Adrenal gland (tissue), 9 donors: ENCODE measurements at regions not wholly inside any gene's neighbourhood (a gene's known extent, or its start where the extent isn't known, plus 50 kb on each side); places are given as distances from the start of the nearest gene placed in this dataset.

Experiments
- DNase-seq, 7 donors: peaks; one replicate each; pipeline ENCODE4 v3.0.0-alpha.2; 2019 to 2020
- H3K27ac ChIP-seq, 5 donors: fragments of 200-600 bp; sonication (generic) in 4 of 5; 1 replicate in 3 of 5; 2 replicates in 2 of 5; pipeline versions ENCODE4 v1.5.1 to v1.8.0; 2016 to 2020; ENCODE audit warnings: mild to moderate bottlenecking in 1 of 5
- H3K27me3 ChIP-seq: fragments of 200-600 bp; 2 replicates; pipeline ENCODE4 v1.8.0; 2021
- H3K36me3 ChIP-seq, 2 donors: fragments of 200-600 bp; replicated peaks in 1 of 2; 1 replicate in 1 of 2; 2 replicates in 1 of 2; pipeline versions ENCODE4 v1.5.1 to v1.8.0; 2018 to 2022
- H3K4me1 ChIP-seq, 2 donors: fragments of 200-600 bp; replicated peaks in 1 of 2; 1 replicate in 1 of 2; 2 replicates in 1 of 2; pipeline versions ENCODE4 v1.5.1 to v1.8.0; 2018 to 2021
- H3K4me3 ChIP-seq, 4 donors: fragments of 200-600 bp; sonication (generic) in 3 of 4; one replicate each; pipeline ENCODE4 v1.5.1; 2016 to 2018
- H3K9me3 ChIP-seq, 3 donors: fragments of 200-600 bp; sonication (generic) in 1 of 3; replicated peaks in 1 of 3; 1 replicate in 2 of 3; 2 replicates in 1 of 3; pipeline versions ENCODE4 v1.5.1 to v1.8.0; 2016 to 2021
- POLR2A ChIP-seq, 2 donors: fragments of 450-650 bp; IDR thresholded peaks; one replicate each; pipeline ENCODE4 v1.6.1; 2017; ENCODE audit warnings: antibody characterized with exemption in 2 of 2, mild to moderate bottlenecking in 2 of 2, moderate library complexity in 1 of 2
- WGBS, 4 donors: extraction: QIAGEN DNeasy Blood & Tissue Kit in 2 of 4; methylation state at CpG; one replicate each; pipeline versions ENCODE4 v1.1.5 to v1.1.7; 2013 to 2017; 5-methylcytosine and 5-hydroxymethylcytosine counted together
- intact Hi-C, 2 donors: fragments of 100-400 bp; cut with DNase I; formaldehyde crosslinking; loops; one replicate each; pipeline versions ENCODE4 v1.14.1 to v1.15.0; 2022 to 2023
- TF ChIP-seq, protein P1 (sequence below), 6 experiments: fragments of 450-650 bp in 4 of 6; fragments of 200-600 bp in 2 of 6; sonication (generic) in 1 of 6; IDR thresholded peaks; 1 replicate in 5 of 6; 2 replicates in 1 of 6; pipeline versions ENCODE4 v1.5.1 to v1.8.0; 2016 to 2021; ENCODE audit warnings: antibody characterized with exemption in 6 of 6, mild to moderate bottlenecking in 2 of 6, moderate library complexity in 1 of 6
- donor health status: healthy with polysubstance abuse.
- donor health status: Bipolar disorder and iron deficiency.
- donor health status: DM: yes; HTN: yes; CAD: no.
- donor health status: DM: no; HTN: no; CAD: no.
- donor health status: DM: no; HTN: no; CAD: no.

DNA sequence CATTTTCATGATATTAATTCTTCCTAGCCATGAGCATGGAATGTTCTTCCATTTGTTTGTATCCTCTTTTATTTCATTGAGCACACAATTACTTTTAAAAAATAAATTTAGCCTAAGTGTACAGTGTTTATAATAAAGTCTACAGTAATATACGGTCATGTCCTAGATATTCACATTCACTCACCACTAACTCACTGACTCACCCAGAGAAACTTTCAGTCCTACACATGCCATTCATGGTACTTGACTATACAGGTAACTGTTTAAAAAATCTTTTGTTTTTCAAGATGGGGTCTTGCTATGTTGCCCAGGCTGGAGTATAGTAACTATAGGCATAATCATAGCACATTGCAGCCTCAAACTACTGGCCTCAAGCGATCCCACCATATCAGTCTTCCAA, 348.1 kb downstream of the RAPGEF2 start:
- intact Hi-C loops: no loop called here
- no peaks in the 10 kb centered on the region for H3K9me3 ChIP-seq
- no peak for TF ChIP-seq POLR2A (IDR thresholded peaks at IDR 0.05)
- TF ChIP-seq, protein P1, sequence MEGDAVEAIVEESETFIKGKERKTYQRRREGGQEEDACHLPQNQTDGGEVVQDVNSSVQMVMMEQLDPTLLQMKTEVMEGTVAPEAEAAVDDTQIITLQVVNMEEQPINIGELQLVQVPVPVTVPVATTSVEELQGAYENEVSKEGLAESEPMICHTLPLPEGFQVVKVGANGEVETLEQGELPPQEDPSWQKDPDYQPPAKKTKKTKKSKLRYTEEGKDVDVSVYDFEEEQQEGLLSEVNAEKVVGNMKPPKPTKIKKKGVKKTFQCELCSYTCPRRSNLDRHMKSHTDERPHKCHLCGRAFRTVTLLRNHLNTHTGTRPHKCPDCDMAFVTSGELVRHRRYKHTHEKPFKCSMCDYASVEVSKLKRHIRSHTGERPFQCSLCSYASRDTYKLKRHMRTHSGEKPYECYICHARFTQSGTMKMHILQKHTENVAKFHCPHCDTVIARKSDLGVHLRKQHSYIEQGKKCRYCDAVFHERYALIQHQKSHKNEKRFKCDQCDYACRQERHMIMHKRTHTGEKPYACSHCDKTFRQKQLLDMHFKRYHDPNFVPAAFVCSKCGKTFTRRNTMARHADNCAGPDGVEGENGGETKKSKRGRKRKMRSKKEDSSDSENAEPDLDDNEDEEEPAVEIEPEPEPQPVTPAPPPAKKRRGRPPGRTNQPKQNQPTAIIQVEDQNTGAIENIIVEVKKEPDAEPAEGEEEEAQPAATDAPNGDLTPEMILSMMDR (IDR thresholded peaks at IDR 0.05): no peak
- 86 to 94% (median 93%) methylated on average over 2 of the region's 2 CpGs for WGBS, 4 donors
- no peak overlapping the region for H3K4me3 ChIP-seq
- DNase-seq: no peak
- no peaks in the 10 kb centered on the region for H3K27me3 ChIP-seq
- no peaks in the 10 kb centered on the region for H3K4me1 ChIP-seq
- H3K36me3 ChIP-seq: no peaks in the 10 kb centered on the region
- no peak overlapping the region for H3K27ac ChIP-seq

DNA sequence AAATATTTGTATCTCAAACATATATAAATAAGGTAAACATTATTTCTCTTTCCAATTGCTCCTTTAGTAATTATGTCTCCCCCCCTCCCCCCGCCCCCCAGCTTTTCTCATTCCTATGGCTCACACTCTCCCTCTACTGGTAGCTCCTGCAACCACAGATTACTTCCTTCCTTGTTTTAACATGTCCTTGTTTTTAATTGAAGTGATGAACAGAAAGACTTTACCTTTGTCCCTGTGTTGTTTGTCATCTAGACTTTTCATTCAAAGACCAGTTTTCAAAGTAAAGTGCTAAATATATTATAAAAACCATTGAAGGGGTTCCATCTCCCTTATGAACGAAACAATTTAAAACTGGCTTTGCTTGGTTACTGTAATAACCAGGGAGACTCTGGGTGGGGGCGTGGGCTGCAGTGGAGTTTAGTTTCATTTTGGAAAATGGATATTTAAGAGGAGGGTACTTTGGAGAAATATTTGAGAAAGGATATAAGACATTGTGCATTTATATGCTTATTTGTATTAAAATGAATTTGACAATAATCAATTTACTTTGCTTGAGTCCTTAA, 352.9 kb downstream of the RAPGEF2 start:
- no peaks in the 10 kb centered on the region for H3K27me3 ChIP-seq
- intact Hi-C loops: no loop called here
- no peaks in the 10 kb centered on the region for H3K4me1 ChIP-seq
- no peak overlapping the region for H3K27ac ChIP-seq
- H3K4me3 ChIP-seq: no peak overlapping the region
- TF ChIP-seq, protein P1 (IDR thresholded peaks at IDR 0.05): peak; percentile 27 to 59 (median 49)
- no peak for TF ChIP-seq POLR2A (IDR thresholded peaks at IDR 0.05)
- H3K9me3 ChIP-seq: no peaks in the 10 kb centered on the region
- no peaks in the 10 kb centered on the region for H3K36me3 ChIP-seq
- peak in 5 of 7 donors; percentile 15 to 53 (median 17) for DNase-seq
- 18 to 24% (median 23%) methylated on average over 3 of the region's 3 CpGs for WGBS, 4 donors

DNA sequence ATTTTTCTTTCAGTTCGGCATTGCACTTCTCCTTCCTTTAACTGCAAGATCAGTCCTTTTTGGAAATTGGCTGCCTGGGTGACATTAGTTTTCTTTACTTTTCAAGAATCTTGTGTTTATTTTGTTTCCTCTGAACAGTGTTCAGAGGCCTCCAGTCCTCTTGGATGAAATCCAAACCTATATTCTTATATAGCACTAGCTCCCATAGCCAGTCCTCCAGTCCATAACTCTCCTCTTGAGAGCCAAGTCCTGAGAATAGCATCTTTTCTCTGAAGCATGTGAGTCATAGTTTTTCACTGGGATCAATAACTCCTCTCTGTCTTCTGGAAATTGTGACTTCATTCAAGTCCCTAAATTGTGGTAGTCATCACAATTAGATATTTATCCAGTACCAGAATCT, 357.5 kb downstream of the RAPGEF2 start:
- no peaks in the 10 kb centered on the region for H3K4me1 ChIP-seq
- WGBS, 4 donors: 50 to 85% (median 63%) methylated on average over 1 of the region's 1 CpG
- intact Hi-C loops: no loop called here
- DNase-seq: no peak
- no peaks in the 10 kb centered on the region for H3K27me3 ChIP-seq
- TF ChIP-seq, protein P1 (IDR thresholded peaks at IDR 0.05): no peak
- no peak for TF ChIP-seq POLR2A (IDR thresholded peaks at IDR 0.05)
- no peaks in the 10 kb centered on the region for H3K9me3 ChIP-seq
- H3K36me3 ChIP-seq: no peaks in the 10 kb centered on the region
- no peak overlapping the region for H3K4me3 ChIP-seq
- no peak overlapping the region for H3K27ac ChIP-seq

DNA sequence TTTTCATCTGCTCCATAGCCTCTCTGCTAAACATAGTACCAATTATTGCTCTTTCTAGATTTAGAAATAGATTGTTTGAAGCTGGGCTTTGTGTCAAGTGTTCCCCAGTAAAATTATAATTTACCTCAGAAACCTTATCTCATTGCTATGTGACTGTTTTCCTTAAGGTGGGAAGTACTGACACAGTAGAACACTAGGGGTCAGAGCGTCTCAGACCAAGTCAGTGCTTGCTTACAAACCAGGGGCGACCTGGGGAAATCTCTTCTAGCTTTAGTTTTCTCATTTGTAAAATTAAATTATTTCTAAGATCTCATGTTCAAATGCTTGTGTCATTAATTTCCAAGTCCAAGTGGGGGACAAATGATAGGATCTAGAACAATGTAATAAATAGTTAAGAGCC, 360.4 kb downstream of the RAPGEF2 start:
- no peak overlapping the region for H3K27ac ChIP-seq
- no peaks in the 10 kb centered on the region for H3K36me3 ChIP-seq
- 83 to 93% (median 90%) methylated on average over 2 of the region's 2 CpGs for WGBS, 4 donors
- H3K4me1 ChIP-seq: no peaks in the 10 kb centered on the region
- no peak for TF ChIP-seq POLR2A (IDR thresholded peaks at IDR 0.05)
- TF ChIP-seq, protein P1 (IDR thresholded peaks at IDR 0.05): no peak
- no peaks in the 10 kb centered on the region for H3K27me3 ChIP-seq
- no peak overlapping the region for H3K4me3 ChIP-seq
- no peak for DNase-seq
- no peaks in the 10 kb centered on the region for H3K9me3 ChIP-seq
- intact Hi-C loops: no loop called here
